Memory B cell (primary cell): ENCODE measurements at regions not wholly inside any gene's neighbourhood (a gene's known extent, or its start where the extent isn't known, plus 50 kb on each side); places are given as distances from the start of the nearest gene placed in this dataset.

Source experiments
- ATAC-seq: fragments of 150-1000 bp; cut with Tn5 transposase; 2 replicates; pipeline ENCODE4 v1.10.0; 2021; ENCODE audit warnings: low read depth, mild to moderate bottlenecking, moderate library complexity
- DNase-seq, 2 donors: peaks; one replicate each; pipeline ENCODE4 v3.0.0; 2022; ENCODE audit warnings: low spot score in 2 of 2
- H3K27ac Mint-ChIP-seq: one replicate; pipeline ENCODE4 v1.8.0; 2022; ENCODE audit warnings: mild to moderate bottlenecking, moderate library complexity, mixed read lengths
- H3K27me3 Mint-ChIP-seq: one replicate; pipeline ENCODE4 v1.8.0; 2022; ENCODE audit warnings: mixed read lengths
- H3K36me3 Mint-ChIP-seq: one replicate; pipeline ENCODE4 v1.8.0; 2022; ENCODE audit warnings: mild to moderate bottlenecking, mixed read lengths
- H3K4me1 Mint-ChIP-seq: one replicate; pipeline ENCODE4 v1.8.0; 2022; ENCODE audit warnings: mixed read lengths
- H3K4me3 Mint-ChIP-seq: one replicate; pipeline ENCODE4 v1.8.0; 2022; ENCODE audit warnings: mild to moderate bottlenecking, moderate library complexity, mixed read lengths
- H3K9me3 Mint-ChIP-seq: one replicate; pipeline ENCODE4 v1.8.0; 2022; ENCODE audit warnings: mixed read lengths

DNA sequence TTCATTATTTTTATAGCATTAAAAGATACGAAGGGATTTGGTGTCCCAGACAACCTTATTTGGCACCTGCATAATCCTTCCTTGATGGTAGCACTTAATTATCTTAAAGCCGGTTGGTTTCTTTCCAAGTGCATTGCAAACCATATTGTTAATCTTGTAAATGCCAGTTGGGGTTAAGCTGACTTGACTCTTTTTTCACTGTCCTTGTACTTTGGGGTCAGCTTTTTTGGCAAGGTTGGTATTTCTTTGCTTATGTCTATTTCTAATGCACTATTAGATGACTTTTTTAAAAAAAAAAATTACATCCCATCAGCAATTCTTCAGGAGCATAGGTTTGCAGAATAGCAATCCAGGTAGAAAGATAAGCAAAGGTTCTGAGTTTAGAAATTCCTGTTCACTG, 466.8 kb upstream of the TLE4 start:
- peaks cover 9% of the 10 kb centered on the region for H3K9me3 Mint-ChIP-seq
- no peaks in the 10 kb centered on the region for H3K4me1 Mint-ChIP-seq
- H3K27ac Mint-ChIP-seq = no peak overlapping the region
- DNase-seq (no peak), ATAC-seq (no peak)
- peaks cover 4% of the 10 kb centered on the region for H3K36me3 Mint-ChIP-seq
- H3K4me3 Mint-ChIP-seq = no peak overlapping the region
- H3K27me3 Mint-ChIP-seq = no peaks in the 10 kb centered on the region

GRCh38 chr9:79107911-79108676, 463.7 kb upstream of the TLE4 start:
- ATAC-seq = no peak
- no peak overlapping the region for H3K27ac Mint-ChIP-seq
- no peaks in the 10 kb centered on the region for H3K27me3 Mint-ChIP-seq

GRCh38 chr9:79111653-79112052, 460.1 kb upstream of the TLE4 start:
- Mint-ChIP-seq H3K27me3 (peaks cover 1% of the 10 kb centered on the region), H3K4me1 (no peaks in the 10 kb centered on the region), H3K36me3 (peaks cover 4% of the 10 kb centered on the region), H3K4me3 (no peak overlapping the region), H3K9me3 (peaks cover 9% of the 10 kb centered on the region), H3K27ac (no peak overlapping the region)
- ATAC-seq = no peak
- no peak for DNase-seq

More at GRCh38 chr9:79107911-79108676, 463.7 kb upstream of the TLE4 start:
- Mint-ChIP-seq H3K36me3 (peaks cover 4% of the 10 kb centered on the region), H3K4me3 (no peak overlapping the region), H3K4me1 (no peaks in the 10 kb centered on the region), H3K9me3 (peaks cover 9% of the 10 kb centered on the region)
- no peak for DNase-seq

DNA sequence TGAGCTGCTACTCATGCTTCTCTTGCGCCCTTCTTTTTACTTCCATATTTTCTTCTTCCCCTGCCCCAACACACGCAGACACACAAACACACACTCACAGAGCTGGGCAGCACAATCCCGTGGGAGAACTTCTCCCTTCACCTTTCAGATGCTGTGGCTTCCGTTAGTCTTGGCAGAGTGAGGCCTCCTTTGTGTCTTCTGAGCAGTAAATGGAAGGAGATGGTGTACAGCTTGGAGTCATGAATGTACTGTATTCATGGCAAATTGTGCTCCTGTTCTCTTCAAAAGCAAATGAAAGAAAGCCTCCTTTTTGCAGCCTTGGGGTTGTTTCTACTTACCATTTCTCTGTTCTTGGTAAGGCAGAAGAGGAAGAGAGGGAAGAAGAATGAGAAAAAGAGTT, 456.6 kb upstream of the TLE4 start:
- ATAC-seq (no peak), DNase-seq (no peak)
- Mint-ChIP-seq H3K27me3 (peaks cover 5% of the 10 kb centered on the region), H3K27ac (no peak overlapping the region), H3K9me3 (no peaks in the 10 kb centered on the region), H3K36me3 (no peaks in the 10 kb centered on the region), H3K4me1 (no peaks in the 10 kb centered on the region), H3K4me3 (no peak overlapping the region)

GRCh38 chr9:79116041-79116440, 455.7 kb upstream of the TLE4 start:
- Mint-ChIP-seq H3K27ac (no peak overlapping the region), H3K36me3 (no peaks in the 10 kb centered on the region), H3K4me1 (no peaks in the 10 kb centered on the region), H3K4me3 (no peak overlapping the region), H3K27me3 (peaks cover 5% of the 10 kb centered on the region), H3K9me3 (no peaks in the 10 kb centered on the region)
- ATAC-seq (no peak), DNase-seq (no peak)

DNA sequence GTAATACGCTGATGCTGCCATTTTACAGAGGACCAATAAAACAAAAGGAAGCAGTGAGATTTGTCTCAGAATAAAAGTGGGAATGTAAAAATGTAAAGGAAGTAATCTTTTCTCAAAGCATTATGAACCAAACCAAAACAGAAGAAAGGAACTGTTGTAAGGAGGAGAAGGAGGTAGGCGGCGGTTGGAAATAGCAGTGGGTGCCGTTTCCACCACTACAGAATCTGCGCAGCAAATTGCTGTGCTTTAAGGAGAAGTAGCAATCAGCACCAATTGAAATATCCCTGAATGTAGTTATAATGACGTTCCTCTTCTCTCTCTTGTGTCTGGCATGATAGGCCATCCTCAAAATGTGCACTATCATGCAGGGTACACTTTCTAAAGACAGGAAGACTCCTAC, 455.1 kb upstream of the TLE4 start:
- Mint-ChIP-seq H3K4me3 (no peak overlapping the region), H3K27me3 (peaks cover 5% of the 10 kb centered on the region), H3K27ac (no peak overlapping the region), H3K36me3 (no peaks in the 10 kb centered on the region), H3K9me3 (no peaks in the 10 kb centered on the region), H3K4me1 (no peaks in the 10 kb centered on the region)
- ATAC-seq (no peak), DNase-seq (no peak)

- Mint-ChIP-seq H3K36me3 (no peaks in the 10 kb centered on the region), H3K27me3 (peaks cover 3% of the 10 kb centered on the region), H3K9me3 (peaks cover 3% of the 10 kb centered on the region), H3K27ac (no peak overlapping the region), H3K4me1 (no peaks in the 10 kb centered on the region), H3K4me3 (no peak overlapping the region)
- DNase-seq (no peak), ATAC-seq (no peak)
Observed at GRCh38 chr9:79120533-79120932, 451.2 kb upstream of the TLE4 start.

- no peak overlapping the region for H3K27ac Mint-ChIP-seq
- ATAC-seq (no peak), DNase-seq (no peak)
- H3K4me1 Mint-ChIP-seq = no peaks in the 10 kb centered on the region
- no peak overlapping the region for H3K4me3 Mint-ChIP-seq
- H3K36me3 Mint-ChIP-seq = no peaks in the 10 kb centered on the region
- peaks cover 3% of the 10 kb centered on the region for H3K27me3 Mint-ChIP-seq
- peaks cover 3% of the 10 kb centered on the region for H3K9me3 Mint-ChIP-seq
Observed at GRCh38 chr9:79120941-79121340, 450.8 kb upstream of the TLE4 start.

DNA sequence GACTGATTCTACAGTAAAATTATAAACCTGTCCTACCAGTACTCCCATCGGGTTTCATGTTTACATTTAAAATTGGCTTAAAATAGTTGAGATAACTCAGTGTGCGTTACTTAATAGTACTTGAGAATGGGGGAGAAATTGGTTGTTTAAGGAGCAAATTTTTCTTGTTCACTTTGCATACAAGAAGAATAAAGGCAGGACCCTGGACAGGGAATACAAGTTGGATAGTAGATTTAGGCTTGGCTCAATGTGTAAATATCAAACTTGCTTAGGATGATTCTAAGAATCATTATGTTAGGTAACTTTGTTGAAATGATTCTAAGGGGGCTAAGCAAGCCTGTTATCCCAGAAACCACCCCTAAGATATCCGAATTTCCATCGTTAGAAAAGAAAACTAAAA, 448.4 kb upstream of the TLE4 start:
- ATAC-seq (no peak), DNase-seq (no peak)
- peaks cover 3% of the 10 kb centered on the region for H3K9me3 Mint-ChIP-seq
- H3K4me1 Mint-ChIP-seq = no peaks in the 10 kb centered on the region
- H3K27me3 Mint-ChIP-seq = peaks cover 2% of the 10 kb centered on the region
- H3K4me3 Mint-ChIP-seq = no peak overlapping the region
- no peaks in the 10 kb centered on the region for H3K36me3 Mint-ChIP-seq
- no peak overlapping the region for H3K27ac Mint-ChIP-seq

DNA sequence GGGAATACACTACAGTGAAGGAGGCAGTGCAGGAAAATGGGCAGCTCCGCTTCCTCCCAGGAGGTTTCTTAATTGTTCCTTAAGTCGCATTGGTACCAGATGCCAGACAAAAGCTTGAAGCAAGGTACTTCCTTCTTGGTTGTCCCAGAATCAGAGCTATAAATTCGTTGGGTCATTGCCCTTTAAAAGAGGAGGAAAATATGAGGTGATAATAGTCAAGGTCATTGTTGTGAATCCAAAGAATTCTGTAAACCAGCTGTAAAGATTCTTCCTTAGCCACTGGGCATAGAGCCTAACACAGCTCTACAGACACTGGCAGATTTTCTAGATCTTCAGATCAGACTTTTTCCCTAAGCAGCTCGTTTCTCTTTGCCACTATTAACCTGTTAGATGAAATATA, 444.1 kb upstream of the TLE4 start:
- ATAC-seq = no peak
- H3K4me3 Mint-ChIP-seq = no peak overlapping the region
- no peaks in the 10 kb centered on the region for H3K9me3 Mint-ChIP-seq
- DNase-seq = no peak
- H3K27me3 Mint-ChIP-seq = no peaks in the 10 kb centered on the region
- H3K27ac Mint-ChIP-seq = no peak overlapping the region
- no peaks in the 10 kb centered on the region for H3K36me3 Mint-ChIP-seq
- H3K4me1 Mint-ChIP-seq = peaks cover 4% of the 10 kb centered on the region

GRCh38 chr9:79129865-79130480, 441.8 kb upstream of the TLE4 start:
- no peak for DNase-seq

GRCh38 chr9:79131246-79131774, 440.5 kb upstream of the TLE4 start:
- H3K27ac Mint-ChIP-seq = no peak overlapping the region
- DNase-seq = no peak
- peaks cover 7% of the 10 kb centered on the region for H3K4me1 Mint-ChIP-seq
- ATAC-seq = no peak
- no peaks in the 10 kb centered on the region for H3K9me3 Mint-ChIP-seq
- no peaks in the 10 kb centered on the region for H3K27me3 Mint-ChIP-seq
- no peak overlapping the region for H3K4me3 Mint-ChIP-seq
- no peaks in the 10 kb centered on the region for H3K36me3 Mint-ChIP-seq

More at GRCh38 chr9:79129865-79130480, 441.8 kb upstream of the TLE4 start:
- Mint-ChIP-seq H3K4me1 (peaks cover 7% of the 10 kb centered on the region), H3K36me3 (no peaks in the 10 kb centered on the region), H3K9me3 (no peaks in the 10 kb centered on the region), H3K27me3 (no peaks in the 10 kb centered on the region), H3K4me3 (no peak overlapping the region), H3K27ac (no peak overlapping the region)
- ATAC-seq = no peak

- no peak for ATAC-seq
- Mint-ChIP-seq H3K36me3 (no peaks in the 10 kb centered on the region), H3K27me3 (no peaks in the 10 kb centered on the region)
Observed at GRCh38 chr9:79131824-79132377, 439.9 kb upstream of the TLE4 start.

DNA sequence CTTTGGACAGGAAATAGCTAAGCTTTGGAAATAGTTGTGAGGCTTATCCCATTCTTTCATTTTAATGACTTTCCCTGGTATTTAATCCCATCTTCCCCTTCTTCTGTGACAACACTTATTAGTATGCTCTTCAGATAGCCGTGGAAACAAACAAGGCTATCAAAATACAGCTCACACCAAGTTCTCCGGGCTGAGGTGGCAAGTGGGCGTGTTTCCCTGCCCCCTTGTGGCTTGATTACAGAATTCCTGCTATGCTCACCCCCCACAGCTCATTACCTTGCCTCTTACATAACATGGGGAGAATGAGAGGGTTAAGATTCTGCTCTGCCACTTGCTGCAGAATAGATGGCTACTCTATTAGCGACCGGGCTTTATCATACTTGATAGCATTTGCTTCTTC, 437.1 kb upstream of the TLE4 start:
- no peaks in the 10 kb centered on the region for H3K27me3 Mint-ChIP-seq
- no peaks in the 10 kb centered on the region for H3K36me3 Mint-ChIP-seq
- no peak overlapping the region for H3K4me3 Mint-ChIP-seq
- ATAC-seq (no peak), DNase-seq (no peak)
- H3K27ac Mint-ChIP-seq = no peak overlapping the region
- no peaks in the 10 kb centered on the region for H3K9me3 Mint-ChIP-seq
- peaks cover 7% of the 10 kb centered on the region for H3K4me1 Mint-ChIP-seq

More at GRCh38 chr9:79131824-79132377, 439.9 kb upstream of the TLE4 start:
- Mint-ChIP-seq H3K9me3 (no peaks in the 10 kb centered on the region), H3K4me3 (no peak overlapping the region), H3K4me1 (peaks cover 7% of the 10 kb centered on the region), H3K27ac (no peak overlapping the region)
- DNase-seq = no peak
